Mucosa of gallbladder (tissue), 1 donor: ENCODE measurements at regions not wholly inside any gene's neighbourhood (a gene's known extent, or its start where the extent isn't known, plus 50 kb on each side); places are given as distances from the start of the nearest gene placed in this dataset.
"Not testable (repeated sequence)": the region's sequence is repeated elsewhere in the genome, so short reads cannot be mapped to it uniquely, and the experiment has no call there.

Experiments used
- DNase-seq: peaks from one replicate; pipeline ENCODE4 v3.0.0-alpha.2; 2020; ENCODE audit warnings: low spot score
- donor health status: DM: no; HTN: no; CAD: no.

DNA sequence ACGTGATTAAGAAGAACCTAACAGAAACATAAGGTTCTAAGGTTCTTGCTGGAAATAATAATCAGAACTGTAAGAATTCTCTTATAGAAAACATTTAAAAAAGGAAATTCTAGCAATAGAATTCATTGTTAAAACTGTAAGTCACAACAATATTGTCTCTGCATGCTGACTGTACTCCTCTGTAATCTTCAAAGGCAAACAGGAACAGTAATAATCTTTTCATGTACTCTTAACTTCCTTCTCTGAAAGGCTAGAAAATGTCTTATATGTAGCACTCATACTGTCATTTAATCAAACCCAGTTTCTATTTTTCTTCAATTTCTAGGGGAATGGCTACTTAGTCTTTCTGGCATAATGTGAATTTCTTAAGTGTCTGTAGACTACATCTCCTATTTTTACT is 103.5 kb upstream of the AGAP9 start:
- not testable (repeated sequence) for DNase-seq

DNA sequence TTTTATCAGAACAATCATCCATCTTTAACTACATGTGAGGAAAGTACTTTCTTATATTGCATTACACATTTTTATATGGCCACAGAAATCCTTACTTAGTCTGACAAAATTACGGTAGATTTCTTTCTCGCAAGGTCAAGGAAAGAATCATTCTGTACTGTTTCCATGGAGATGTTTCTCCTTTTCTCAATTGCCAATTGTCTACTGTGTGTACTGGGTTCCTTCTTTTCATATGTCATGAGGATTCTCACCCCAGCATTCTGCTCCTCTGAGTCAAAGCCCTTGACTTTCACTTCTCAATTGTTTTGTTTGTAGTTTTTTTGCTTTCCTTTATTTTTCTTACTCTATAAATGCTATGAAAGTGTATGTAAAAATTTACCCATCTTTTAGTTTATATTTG is 99.3 kb upstream of the AGAP9 start:
- not testable (repeated sequence) for DNase-seq

DNA sequence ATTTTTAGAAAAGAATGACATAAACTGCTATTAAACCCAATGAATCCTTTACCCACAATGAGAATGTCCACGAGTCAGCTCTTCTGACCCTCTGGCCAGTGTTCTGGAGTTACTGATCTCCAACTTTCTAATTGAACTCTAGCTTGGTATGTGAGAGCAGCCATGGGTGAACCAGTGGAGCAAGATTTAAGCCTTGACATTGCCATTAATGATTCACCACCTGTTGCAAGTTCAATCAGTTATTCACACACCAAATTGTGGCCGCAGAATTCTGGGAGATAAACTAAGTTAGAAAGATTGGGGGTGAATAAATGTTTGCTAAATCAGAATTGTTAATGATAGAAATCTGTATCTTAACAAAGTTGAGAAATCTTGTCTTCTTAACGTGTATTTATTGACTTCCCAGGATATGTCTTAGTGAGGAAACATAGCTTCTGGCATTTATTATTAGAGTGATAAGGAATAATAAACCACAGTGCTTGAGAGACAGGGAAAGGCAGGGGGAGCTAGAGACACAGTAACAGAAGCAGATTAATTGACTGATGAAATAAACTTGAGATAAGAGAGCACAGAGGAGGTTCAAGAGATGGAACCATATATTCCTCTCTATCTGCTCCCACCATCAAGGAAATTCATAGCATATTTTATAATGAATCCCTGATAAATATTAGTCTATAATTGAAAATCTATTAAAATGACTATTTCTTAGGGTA is 96.0 kb upstream of the AGAP9 start:
- not testable (repeated sequence) for DNase-seq

DNA sequence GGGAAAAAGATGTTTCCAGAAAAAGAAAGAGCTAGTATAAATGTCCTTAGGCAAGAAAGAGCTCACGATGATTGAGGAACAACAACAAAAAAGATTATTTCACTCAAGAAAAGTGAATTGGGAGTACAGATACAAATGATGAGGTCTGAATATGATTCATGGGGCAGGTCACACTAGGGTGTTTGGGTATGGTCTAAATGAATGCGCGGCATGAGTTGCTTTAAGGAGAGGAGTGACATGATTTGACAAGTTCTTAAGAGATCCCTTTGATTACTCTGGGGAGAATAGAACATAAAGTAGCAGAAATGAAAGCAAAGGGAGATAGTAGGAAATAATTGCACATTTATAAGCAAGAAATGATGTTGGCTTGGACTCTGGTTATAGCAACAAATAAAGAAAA is 85.9 kb upstream of the AGAP9 start:
- not testable (repeated sequence) for DNase-seq

DNA sequence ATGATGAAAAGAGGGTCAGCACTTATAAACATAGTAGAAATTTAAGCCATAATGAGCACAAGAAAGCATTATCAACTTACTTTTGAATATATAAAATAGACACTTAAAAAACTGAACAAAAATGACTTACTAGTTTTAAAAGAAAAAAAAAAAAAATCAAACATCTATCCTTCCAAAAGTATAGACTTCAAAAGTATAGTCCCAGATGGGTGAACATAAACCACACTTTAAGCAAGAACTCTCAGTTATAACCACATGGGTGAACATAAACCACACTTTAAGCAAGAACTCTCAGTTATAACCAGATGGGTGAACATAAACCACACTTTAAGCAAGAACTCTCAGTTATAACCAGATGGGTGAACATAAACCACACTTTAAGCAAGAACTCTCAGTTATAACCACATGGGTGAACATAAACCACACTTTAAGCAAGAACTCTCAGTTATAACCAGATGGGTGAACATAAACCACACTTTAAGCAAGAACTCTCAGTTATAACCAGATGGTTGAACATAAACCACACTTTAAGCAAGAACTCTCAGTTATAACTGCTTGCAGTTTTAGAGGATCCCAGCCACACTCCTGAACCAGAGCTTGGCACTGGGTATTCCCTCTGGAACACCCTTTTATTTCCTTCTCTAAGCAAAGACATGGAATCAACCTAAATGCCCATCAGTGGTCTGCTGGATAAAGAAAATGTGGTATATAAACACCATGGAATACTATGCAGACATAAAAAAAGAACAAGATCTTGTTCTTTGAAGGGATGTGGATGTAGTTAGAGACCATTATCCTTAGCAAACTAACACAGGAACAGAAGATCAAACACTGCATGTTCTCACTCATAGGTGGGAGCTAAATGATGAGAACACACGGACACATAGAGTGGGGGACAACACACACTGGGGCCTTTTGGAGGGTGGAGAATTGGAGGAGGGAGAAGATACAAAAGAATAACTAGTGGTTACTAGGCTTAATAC is 82.6 kb upstream of the AGAP9 start:
- not testable (repeated sequence) for DNase-seq

DNA sequence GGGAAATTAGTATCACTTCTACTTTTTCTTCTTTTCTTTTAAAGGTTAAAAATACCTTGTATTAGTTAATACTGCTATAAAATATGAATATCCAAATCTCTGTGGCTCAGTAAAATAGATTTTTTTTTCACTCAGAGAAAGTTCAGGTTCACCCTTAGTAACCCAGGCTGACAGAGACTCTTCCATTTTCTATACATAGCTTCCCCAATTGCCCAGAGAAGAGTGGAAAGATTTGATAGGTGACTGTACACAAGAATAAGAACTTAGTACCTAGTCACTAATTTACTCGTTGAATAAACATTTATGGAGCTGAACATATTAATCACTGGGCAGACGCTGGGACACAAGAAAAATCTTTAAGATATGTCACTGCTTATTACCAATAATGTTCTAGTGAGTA is 77.2 kb upstream of the AGAP9 start:
- not testable (repeated sequence) for DNase-seq

DNA sequence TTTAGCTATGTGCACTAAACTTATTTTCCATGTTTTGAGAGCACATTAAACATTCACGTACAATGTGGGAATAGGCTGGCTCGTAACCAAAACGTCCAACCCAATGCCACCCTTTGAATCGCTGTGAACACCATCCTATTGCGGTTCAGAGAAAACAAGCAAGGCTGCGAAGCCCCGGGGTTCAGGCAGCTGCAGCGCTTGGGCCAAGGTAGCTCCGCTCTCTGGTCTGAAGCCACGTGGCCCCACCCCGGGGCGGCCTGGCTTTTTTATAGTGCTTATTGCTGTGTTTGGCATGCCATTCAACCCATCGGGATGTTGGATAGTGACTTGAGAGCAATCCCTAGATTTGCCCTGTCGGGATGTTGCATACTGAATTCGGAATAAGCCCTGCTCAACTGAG is 76.7 kb upstream of the AGAP9 start:
- DNase-seq = not testable (repeated sequence)

DNA sequence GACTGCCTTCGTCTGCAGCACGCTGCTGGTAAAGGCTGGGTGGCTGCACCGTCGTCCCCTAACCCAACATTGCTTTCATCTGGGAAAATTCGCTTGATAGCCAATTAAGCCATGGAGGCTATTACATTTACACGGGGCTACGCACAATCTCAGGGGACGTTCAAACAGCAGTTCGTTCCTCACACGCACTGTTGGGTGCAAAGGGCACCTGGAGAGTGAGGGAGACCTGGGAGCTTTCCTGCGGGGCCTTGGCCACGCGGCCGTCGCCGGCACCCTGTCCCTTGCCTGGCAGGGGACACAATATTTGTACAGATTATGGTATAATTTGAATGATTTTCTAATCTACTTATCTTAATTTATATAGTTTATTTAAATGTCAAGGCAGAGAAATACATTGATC is 76.2 kb upstream of the AGAP9 start:
- DNase-seq = not testable (repeated sequence)

DNA sequence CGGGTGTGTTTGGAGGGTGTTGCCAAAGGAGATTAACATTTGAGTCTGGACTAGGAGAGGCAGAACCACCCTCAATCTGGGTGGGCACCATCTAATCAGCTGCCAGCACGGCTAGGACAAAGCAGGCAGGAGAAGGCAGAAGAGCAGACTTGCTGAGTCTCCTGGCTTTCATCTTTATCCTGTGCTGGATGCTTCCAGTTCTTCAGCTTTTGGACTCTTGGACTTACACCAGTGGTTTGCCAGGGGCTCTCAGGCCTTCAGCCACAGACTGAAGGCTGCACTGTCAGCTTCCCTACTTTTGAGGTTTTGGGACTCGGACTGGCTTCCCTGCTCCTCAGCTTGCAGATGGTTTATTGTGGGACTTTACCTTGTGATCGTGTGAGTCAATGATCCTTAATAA is 70.4 kb upstream of the AGAP9 start:
- not testable (repeated sequence) for DNase-seq

DNA sequence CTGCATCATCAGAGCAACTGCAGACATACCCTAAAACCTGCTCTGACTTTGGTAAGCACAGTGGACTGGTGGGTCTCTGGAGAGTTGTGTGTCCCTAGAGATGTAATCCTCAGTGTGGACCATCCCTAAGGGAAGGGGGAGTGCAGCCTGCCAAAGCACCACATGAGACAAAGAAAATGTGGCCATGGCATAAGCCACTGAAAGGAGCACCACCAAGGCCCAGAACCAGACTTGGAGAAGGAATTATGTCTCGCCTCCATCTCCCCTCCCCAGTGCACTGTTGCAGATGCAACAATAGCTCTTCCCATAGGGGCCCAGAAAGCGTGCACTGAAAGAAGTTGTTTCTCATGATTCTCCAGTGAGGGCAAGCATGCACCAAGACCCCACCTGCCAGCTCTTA is 69.7 kb upstream of the AGAP9 start:
- not testable (repeated sequence) for DNase-seq

DNA sequence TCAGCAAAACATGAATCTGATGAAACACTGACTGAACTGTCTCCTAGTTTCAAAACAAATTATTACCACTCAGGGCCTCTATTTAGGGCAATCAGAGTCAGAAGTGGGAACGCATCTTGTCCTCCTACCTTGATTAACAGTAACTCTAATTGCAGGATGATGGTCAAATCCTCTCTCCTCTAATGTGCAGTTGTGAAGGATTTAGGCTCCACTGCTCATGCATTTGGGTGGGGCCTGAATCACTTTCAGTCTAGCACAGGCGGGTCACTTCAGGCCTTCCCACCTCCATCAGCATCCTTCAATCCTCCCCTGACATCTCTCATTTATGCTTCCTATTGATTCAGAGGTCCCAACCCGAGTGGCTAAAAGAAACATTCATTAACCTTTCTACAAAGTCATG is 67.5 kb upstream of the AGAP9 start:
- DNase-seq = not testable (repeated sequence)

DNA sequence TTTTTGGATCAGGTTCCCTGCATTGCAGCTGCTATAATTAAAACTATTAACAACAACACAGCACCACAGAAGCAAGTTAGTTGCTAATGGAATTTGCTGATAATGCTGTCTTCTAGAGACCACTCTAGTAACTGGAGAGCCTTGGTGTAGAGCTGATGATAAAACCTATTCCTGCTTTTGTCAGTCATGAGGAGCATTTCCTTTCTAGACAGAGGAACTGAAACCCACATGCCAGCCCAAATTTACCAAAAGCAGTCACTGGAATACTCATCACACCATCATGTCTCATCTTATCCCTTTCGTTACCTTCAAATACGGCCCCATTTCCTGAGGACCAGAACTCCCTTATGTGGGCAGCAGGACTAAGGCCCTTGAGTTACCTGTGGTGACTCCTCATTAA is 67.1 kb upstream of the AGAP9 start:
- DNase-seq = not testable (repeated sequence)

DNA sequence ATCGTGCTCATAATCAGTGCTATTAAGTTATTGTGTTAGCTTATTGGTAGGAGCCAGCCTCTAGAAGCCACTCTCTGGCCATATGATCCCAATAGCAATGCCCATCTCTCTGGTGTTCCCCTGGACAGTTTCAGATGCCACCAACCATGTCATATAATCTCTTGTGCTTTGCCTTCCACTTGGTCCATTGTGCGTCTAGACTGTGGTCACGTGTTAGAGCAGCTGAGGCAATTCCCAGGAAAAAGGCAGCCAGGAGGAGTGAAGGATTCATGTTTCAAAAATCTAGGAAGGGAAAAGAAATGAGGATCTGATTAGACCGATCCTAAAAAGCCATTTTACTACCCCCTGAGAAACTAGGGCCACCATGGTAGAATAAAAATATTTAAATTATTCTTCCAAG is 58.6 kb upstream of the AGAP9 start:
- not testable (repeated sequence) for DNase-seq

DNA sequence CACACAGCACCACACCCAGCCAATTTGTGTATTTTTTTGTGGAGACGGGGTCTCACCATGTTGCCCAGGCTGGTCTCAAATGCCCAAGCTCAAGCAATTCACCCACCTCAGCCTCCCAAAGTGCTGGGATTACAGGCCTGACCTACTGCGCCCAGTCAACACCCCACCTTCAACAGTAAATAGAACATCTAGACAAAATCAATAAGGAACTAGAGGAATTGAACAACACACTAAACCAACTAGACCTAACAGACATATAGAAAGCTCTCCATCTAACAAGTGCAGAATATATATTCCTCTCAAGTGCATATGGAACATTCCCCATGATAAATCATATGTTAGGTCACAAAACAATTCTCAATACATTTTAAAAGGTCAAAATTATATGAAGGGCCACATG is 56.6 kb upstream of the AGAP9 start:
- DNase-seq = not testable (repeated sequence)

DNA sequence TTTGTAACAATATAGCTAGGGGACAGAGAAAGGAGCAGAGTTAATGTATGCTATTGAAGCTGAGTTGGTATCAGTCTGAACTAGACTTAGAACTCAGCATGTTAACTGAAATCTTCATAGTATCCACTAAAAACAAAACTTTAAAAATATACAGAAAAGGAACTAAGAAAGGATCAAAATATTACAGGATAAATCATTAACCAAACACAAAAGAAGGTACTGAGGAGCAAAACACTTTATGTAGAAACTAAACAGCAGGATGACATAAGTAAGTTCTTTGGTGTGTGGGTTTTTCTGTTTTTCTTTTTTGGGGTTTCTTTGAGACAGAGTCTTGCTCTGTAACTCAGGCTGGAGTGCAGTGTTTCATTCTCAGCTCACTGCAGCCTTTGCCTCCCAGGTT is 55.1 kb upstream of the AGAP9 start:
- DNase-seq = not testable (repeated sequence)
